HG03175 (cell line): ENCODE measurements at regions not wholly inside any gene's neighbourhood (a gene's known extent, or its start where the extent isn't known, plus 50 kb on each side); places are given as distances from the start of the nearest gene placed in this dataset.

Experiments used
- ATAC-seq: cut with Tn5 transposase; IDR thresholded peaks from one replicate; pipeline ENCODE4 v1.9.1; 2021; ENCODE audit warnings: mild to moderate bottlenecking, moderate library complexity; ENCODE audit not compliant: unreplicated experiment

DNA sequence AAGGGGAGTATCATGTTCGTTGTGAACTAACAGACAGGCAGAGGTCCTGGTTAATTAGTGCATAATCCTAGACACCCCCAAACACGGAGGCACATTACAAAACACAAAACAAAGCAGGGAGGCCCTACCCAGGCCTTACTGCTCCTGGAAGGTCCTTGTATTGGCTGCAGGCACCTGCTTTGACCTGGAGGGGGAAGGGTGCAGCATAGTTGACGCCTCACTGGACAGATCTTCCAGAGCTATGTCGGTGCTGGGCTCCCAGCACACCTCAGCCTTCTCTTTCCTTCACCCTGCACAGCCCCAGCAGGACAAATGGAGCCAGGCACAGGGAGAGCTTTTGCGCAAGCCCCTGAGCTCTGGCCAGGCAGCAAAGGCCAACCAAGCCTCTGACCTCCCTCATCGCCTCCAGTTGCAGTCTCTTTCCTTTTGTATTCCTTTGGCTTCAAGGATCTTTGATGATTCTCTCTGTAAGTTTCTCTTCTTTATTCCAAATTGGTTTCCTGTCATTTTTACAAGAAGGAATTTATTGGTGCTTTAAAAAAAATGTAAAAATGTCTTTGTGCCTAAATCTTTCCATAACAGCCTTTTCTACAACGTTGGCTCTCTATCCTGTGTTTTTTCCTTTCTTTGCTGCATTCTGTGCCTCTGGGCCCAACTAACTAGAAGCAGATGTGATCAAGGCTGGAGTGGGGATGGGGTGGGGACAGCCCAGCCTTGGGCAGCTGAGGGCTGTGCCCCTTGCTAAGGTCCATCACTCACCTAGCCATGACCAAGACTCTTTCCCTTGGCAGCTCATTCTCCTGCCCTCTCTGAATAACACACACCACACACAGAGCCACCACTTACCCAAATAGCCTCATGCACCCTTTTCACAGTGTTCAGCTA is 317.1 kb upstream of the NPVF start:
- no peak for ATAC-seq

GRCh38 chr7:25546306-25546705 is 318.0 kb upstream of the NPVF start:
- no peak for ATAC-seq

- ATAC-seq = no peak
These were observed 321.1 kb upstream of the NPVF start for GRCh38 chr7:25549271-25549921.

DNA sequence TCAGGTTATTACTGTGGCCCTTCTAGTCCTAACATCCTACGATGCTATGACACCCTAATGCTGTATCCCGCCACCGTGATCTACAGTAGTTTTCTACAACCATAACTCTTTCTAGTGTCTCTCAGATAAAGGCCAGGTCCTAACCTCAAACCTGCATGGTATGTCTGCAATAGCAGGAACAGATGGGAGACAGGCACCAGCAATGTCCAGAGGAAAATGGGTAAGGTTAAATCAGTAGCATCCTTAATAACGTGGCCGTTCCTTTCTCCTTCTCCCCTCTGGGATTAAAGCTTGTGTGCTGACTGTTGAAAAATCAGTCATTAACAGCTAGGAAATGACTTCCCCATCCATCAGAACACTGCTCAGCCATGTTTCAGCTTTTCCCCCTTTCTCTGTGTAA is 321.9 kb upstream of the NPVF start:
- ATAC-seq = no peak

- no peak for ATAC-seq
These were observed 324.7 kb upstream of the NPVF start for GRCh38 chr7:25552998-25553397.

DNA sequence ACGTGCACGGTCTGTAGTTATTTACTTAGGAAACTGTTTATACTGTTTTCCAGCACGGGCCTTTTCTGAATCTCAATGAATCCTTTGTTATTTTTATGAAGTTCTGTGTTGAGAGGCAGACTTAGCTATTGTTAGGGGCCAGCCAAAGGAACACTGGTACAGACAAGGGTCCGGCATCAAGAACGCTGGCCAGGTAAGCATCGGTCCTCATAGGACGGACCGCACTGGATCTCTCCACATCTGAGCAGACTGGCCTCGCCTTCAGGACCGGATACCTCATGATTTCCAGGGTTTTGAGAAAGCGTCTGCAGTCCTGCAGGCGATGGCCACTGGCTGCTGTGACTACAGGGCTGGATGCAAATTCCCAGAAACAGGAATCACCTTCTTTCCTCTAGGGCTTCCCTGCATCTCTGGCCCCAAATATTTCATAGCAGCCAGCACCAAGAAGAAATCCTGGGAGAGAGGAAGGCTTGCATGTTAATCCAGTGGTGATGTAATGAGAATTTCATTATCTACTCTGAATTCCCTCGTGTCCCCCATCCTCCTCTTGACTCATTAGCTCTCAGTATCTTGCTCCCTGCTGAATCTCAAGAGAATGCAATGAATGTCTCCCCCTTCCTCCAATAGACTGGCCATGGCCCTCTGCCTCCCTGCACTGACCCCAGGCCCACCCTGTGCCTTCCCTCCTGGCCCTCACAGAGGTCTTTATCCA is 325.4 kb upstream of the NPVF start:
- ATAC-seq = no peak

GRCh38 chr7:25557379-25557917 is 329.2 kb upstream of the NPVF start:
- no peak for ATAC-seq

DNA sequence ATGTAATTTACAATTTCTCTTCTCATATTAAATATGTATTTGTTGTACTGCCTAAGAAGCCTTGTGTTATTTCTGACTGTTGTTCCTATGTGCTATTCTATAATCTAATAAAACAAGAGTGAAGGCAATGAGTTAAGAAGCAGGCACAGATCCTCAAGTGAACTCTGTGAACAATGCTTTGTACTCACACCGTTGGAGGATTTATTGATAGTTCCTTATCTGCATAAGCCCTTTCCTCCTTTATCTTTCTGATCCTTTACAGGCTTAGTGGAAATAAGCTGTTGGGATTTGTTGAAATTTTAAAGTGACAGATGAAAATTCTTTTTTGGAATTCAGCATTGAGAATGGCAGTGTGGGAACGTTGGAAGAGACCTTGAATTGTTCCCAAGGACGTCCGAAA is 329.6 kb upstream of the NPVF start:
- ATAC-seq = no peak

DNA sequence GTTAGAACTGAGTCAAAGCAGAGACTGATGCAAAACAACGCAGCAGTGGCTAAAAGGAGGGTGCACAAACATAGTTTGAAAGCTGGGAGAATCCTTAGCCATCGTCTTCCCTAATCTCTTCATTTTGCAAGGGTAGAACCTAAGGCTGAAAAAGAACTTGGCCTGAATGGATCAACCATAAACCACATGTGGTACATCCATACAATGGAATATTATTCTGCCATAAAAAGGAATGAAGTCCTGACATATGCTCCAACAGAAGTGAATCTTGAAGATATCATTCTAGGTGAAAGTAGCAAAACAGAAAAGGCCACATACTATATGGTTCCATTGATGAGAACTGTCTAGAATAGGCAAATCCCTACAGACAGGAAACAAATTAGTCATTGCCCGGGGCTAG is 330.3 kb upstream of the NPVF start:
- ATAC-seq = no peak

DNA sequence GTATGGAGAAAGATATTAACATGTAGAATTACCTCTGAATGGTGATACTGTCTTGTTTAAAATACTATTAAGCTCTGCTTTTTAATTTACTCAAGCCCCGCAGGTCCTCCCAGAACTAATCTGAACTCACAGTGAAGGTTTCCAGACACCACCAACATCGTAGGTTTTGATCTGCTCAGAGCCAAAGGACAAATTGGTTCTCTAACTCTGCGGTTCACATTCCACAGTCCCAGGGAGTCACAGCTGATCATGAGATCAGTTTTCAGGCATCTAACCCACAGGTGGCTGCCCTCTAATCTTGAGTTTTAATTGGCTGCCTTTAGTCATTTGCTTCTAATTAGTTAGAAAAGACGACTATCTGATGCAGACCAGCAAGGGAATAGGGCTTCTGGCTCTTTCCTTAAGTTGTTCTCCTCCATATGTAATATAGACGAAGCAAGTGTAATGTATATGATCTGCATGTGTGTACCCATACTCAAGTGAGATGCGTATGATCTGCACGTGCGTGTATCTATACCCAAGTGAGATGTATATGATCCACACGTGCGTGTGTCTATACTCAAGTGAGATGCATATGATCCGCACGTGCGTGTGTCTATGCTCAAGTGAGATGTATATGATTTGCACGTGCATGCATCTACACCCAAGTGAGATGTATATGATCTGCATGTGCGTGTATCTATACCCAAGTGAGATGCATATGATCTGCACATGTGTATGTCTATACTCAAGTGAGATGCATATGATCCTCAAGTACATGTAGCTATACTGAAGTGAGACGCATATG is 331.5 kb upstream of the NPVF start:
- no peak for ATAC-seq

DNA sequence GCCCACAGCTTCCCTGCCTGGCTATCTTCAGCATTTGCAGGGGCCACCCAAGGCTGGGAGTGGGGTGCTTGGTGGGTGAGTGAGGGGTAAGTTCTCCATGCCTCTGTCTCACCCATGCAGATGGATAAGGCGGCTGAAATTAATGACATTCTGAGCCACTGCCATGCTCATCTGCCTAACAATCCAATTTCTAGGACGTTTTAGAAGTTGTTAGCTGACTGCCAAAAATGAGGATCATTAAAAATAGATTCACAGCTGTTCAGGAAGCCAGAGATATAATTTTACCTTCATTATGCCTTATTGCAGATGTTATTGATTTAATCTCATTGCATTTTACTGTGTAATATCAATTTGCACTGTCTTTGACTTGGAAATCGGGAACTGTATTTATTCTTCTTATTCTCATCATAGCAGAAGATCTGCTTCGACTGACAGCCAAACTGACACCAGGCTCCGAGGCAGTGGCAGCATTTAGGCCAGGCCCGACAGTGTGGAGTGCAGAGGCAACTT is 334.4 kb upstream of the NPVF start:
- no peak for ATAC-seq

DNA sequence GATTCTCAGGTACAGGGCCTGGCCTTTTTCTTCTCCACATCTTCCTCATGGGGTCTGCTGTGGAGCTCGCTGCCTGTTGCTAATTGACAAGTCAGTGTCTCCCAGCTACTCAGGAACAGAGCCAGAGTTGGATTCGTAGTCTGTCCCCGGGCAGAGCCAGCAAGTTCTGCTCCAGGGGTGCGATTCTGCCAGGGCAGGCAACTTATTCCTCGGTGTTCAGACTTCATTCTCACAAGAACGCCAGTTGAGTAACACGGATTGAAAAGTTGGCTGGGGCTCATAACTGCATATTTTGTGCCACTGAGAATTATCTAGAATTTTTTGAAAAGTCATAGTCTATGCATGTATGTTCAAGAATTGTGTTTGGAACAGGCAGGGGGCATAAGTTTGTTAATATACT is 336.7 kb upstream of the NPVF start:
- ATAC-seq = no peak

- ATAC-seq = no peak
These were observed 337.7 kb upstream of the NPVF start for GRCh38 chr7:25565949-25566348.

GRCh38 chr7:25567430-25567829 is 339.1 kb upstream of the NPVF start:
- no peak for ATAC-seq

GRCh38 chr7:25569765-25570164 is 341.5 kb upstream of the NPVF start:
- no peak for ATAC-seq

DNA sequence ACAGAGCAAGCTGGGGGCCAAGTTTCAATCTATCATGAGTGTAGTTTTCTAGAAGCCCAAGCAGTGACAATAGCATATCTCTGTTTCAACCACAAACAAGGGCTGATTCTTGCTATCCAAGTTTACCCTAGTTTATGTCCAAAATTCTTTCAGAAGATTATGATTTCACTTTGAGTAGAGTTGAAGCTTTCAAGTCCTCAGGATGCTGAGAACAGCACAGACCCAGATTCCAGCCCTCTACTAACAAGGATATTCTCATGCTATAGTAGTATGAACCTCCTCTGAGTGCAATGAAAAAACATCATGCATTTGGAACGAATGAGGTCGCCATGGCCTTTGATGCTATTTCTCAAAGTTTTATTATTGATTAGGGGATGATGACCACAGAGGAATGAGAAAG is 344.1 kb upstream of the NPVF start:
- ATAC-seq = no peak

DNA sequence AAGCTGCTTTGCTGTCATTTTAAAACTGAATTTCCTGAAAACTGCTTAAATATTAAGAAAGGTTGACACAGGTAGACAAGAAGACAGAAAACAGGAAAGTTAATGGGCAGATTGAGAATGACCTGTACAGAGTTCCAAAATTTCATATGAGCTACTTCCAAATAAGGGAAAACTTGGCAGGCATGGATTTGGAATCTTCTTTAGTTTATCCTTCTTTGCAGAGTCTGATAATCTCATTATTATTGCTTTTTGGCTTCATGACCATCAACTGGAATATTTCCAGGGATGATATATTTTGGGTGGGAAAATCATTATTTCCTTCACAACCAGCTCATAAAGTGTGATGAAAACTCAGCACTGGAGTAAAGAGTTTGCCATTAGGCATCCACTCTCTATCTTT is 346.5 kb upstream of the NPVF start:
- ATAC-seq = no peak

GRCh38 chr7:25575634-25576033 is 347.3 kb upstream of the NPVF start:
- no peak for ATAC-seq

DNA sequence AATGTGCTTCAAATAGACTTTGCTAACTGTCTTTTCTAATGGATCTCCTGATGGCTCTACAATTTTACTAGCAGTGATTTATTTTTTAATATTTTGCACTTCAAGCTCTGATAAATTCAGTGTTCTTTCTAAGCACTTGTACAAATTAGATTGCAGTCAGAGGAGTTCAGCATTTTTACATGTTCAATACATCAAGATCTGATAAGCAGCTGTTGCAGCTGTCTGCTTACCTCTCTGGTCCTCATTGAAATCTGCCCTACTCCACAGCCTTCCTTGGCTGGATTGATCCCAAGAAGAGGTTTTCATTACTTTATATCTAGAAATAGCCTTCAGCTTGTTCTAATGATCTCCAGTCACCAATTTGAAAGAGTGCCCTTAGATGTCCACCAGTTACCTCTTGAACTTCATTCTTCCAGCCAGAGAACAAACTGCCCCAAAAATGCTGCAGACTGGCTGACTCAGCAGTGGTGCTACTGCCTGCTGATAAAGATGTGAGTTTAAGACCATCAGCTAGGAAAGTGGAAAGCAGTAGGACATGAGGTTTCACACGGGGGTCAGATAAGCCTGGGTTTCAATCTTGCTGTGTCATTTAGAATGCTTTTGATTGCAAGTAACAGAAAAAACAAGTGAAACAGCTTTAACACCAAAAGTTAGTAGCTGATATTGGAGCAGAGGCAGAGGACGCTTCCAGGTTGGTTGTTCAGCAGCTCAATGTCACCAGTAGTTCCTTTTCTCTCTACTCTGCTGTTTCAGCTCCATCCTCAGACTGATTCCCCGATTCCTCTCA is 350.9 kb upstream of the NPVF start:
- ATAC-seq = no peak

DNA sequence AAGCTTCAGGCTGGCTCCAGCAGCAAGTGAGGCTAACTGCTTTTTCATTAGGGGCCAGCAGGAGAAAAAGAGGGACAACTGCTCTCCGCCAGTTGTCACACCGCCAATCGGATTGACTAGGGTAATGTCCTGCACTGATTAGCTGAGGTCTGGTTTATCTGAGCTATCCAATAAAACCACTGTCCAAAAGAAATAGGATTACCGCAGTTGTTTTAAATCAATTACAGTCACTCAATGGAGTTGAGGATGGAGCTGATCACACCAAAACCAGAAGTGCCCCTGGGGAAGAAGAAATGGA is 351.4 kb upstream of the NPVF start:
- ATAC-seq = no peak
